GM12891 (cell line): ENCODE measurements at regions not wholly inside any gene's neighbourhood (a gene's known extent, or its start where the extent isn't known, plus 50 kb on each side); places are given as distances from the start of the nearest gene placed in this dataset.

Experiments
- POLR2A ChIP-seq: IDR thresholded peaks from 2 replicates; pipeline ENCODE4 v1.6.1; 2011; ENCODE audit warnings: low read depth, low read length, control low read depth
- POLR2AphosphoS5 ChIP-seq: IDR thresholded peaks from 2 replicates; pipeline ENCODE4 v1.6.1; 2011; ENCODE audit warnings: low read depth, low read length, control low read depth
- POU2F2 ChIP-seq: IDR thresholded peaks from 2 replicates; pipeline ENCODE4 v1.6.1; 2011; ENCODE audit warnings: low read depth, mild to moderate bottlenecking, control low read depth, low read length, moderate library complexity
- TAF1 ChIP-seq: IDR thresholded peaks from 2 replicates; pipeline ENCODE4 v1.6.1; 2011; ENCODE audit warnings: low read depth, low read length, control low read depth

GRCh38 chr10:117860135-117860534 is 186.6 kb downstream of the RAB11FIP2 start:
- no peak for TF ChIP-seq POLR2A
- no peak for TF ChIP-seq POLR2AphosphoS5
- no peak for TF ChIP-seq TAF1
- no peak for TF ChIP-seq POU2F2
